ENCODE measurements at regions not wholly inside any gene's neighbourhood (a gene's known extent, or its start where the extent isn't known, plus 50 kb on each side); places are given as distances from the start of the nearest gene placed in this dataset.

GRCh38 chr5:30413540-30413939 is 779.9 kb upstream of the CDH6 start:
- Histone ChIP-seq H3K4ac (ENCODE audit: low read depth, low read length) (no peak overlapping the region), H4K20me1 (ENCODE audit: control insufficient read depth, insufficient read depth, insufficient read length) (no peaks in the 10 kb centered on the region), H2BK5ac (ENCODE audit: insufficient read length, low read length) (no peak overlapping the region), H3K18ac (ENCODE audit: insufficient read length, low read depth, low read length) (no peak overlapping the region), H2AFZ (ENCODE audit: low read length) (no peak overlapping the region), H3K9me3 (ENCODE audit: control insufficient read depth, low read depth, low read length) (no peaks in the 10 kb centered on the region), H3K27ac (ENCODE audit: insufficient read length, low read depth, low read length) (no peak overlapping the region), H4K8ac (replicated peaks; ENCODE audit: insufficient read length, low read depth, low read length) (no peak overlapping the region), H3K4me2 (ENCODE audit: insufficient read depth, insufficient read length, low read length) (no peak overlapping the region), H3K27me3 (ENCODE audit: insufficient read depth, low read length) (no peaks in the 10 kb centered on the region), H3T11ph (ENCODE audit: low read length) (no peak overlapping the region), H2BK120ac (ENCODE audit: low read depth, low read length, poor library complexity, severe bottlenecking) (no peak overlapping the region), H3K14ac (ENCODE audit: insufficient read depth, low read length) (no peak overlapping the region), H2BK20ac (ENCODE audit: low read depth, low read length, poor library complexity, severe bottlenecking) (no peak overlapping the region), H3K56ac (ENCODE audit: insufficient read length, low read depth, low read length) (no peak overlapping the region), H3K4me1 (ENCODE audit: insufficient read depth, low read length) (no peaks in the 10 kb centered on the region), H3K9ac (ENCODE audit: extremely low read depth, insufficient read length, low read length) (no peak overlapping the region), H3K23ac (ENCODE audit: insufficient read length, low read depth, low read length) (no peak overlapping the region), H2BK12ac (ENCODE audit: insufficient read length, low read depth, low read length) (no peak overlapping the region), H3K23me2 (ENCODE audit: insufficient read length, low read depth, low read length, poor library complexity, severe bottlenecking) (no peaks in the 10 kb centered on the region), H2AK5ac (ENCODE audit: insufficient read length, low read length) (no peak overlapping the region), H4K5ac (ENCODE audit: insufficient read length, low read depth, low read length) (no peak overlapping the region), H2BK15ac (ENCODE audit: low read depth, low read length) (no peak overlapping the region), H4K91ac (ENCODE audit: insufficient read length, low read depth, low read length) (no peak overlapping the region), H3K79me2 (ENCODE audit: insufficient read depth, low read length) (no peaks in the 10 kb centered on the region), H3K79me1 (ENCODE audit: insufficient read depth, low read depth, low read length, poor library complexity, severe bottlenecking) (no peaks in the 10 kb centered on the region)
- no peak for DNase-seq
- Mint-ChIP-seq H3K9me3 (peaks cover 0 to 4% of the 10 kb centered on the region in 2 experiments; a peak in 1 of 5 replicates), H3K27me3 (ENCODE audit: low read depth) (no peaks in the 10 kb centered on the region), H3K4me1 (peaks cover 12 to 16% of the 10 kb centered on the region in 2 experiments), H3K36me3 (ENCODE audit: insufficient read depth in 1 of 3, low read depth in 3 of 3) (peaks cover 0 to 1% (median 0%) of the 10 kb centered on the region in 3 experiments; a peak in 1 of 7 replicates), H3K27ac (no peak overlapping the region), H3K4me3 (no peak overlapping the region)
- no CpG with 5 or more reads among the region's 2 CpGs for WGBS (ENCODE audit: extremely low coverage, insufficient read length, low lambda C conversion rate)
- TF ChIP-seq CTCF (conservative IDR thresholded peaks at IDR 0.05), result peak; percentile 32; the same call in 1 of the 3 replicates

Data from H9 (cell line).